HCT116 (cell line): ENCODE measurements at regions not wholly inside any gene's neighbourhood (a gene's known extent, or its start where the extent isn't known, plus 50 kb on each side); places are given as distances from the start of the nearest gene placed in this dataset.

Source experiments
- ATAC-seq: fragments of 200-7000 bp; cut with Tn5 transposase; 2 replicates; pipeline ENCODE4 v1.9.1; 2020; ENCODE audit warnings: mild to moderate bottlenecking, moderate library complexity
- BruUV-seq: library from RNA; stranded (reverse); fragments of 400-500 nt; replicated peaks from 2 replicates; lab custom pipeline; 2021; lab: Mats Ljungman, UMichigan
- CTCF ChIA-PET: fragments of 300-600 bp; sonication (Branson Sonifier 250); formaldehyde crosslinking; loops from one replicate; lab custom pipeline; 2021; ENCODE audit warnings: antibody characterized with exemption; lab: Charles Lee
- POLR2A ChIA-PET: fragments of 300-600, 350-600 bp; sonication (Branson Sonifier 250); formaldehyde crosslinking; loops from one replicate; lab custom pipeline; 2021; ENCODE audit warnings: antibody characterized with exemption; lab: Charles Lee
- RAD21 ChIA-PET, 2 experiments: fragments of 300-600 bp; sonication (Branson Sonifier 250); formaldehyde crosslinking; loops; one replicate each; lab custom pipeline; 2023; ENCODE audit warnings: low total read pairs in 2 of 2; ENCODE audit not compliant: uncharacterized antibody in 2 of 2, unreplicated experiment in 2 of 2, low non-redundant PET in 1 of 2; lab: Charles Lee
- DNase-seq: peaks from one replicate; pipeline ENCODE4 v3.0.0-alpha.2; 2010; ENCODE audit warnings: low read depth, low spot score
- H2AFZ ChIP-seq: fragments of 200-600 bp; shearing (Covaris generic), sonication (generic); 2 replicates; pipeline ENCODE4 v1.6.1; 2017; ENCODE audit warnings: low read depth, mixed run types, mixed read lengths, antibody characterized with exemption, low read length; ENCODE audit not compliant: poor library complexity, severe bottlenecking
- H3K27ac ChIP-seq: 2 replicates; pipeline ENCODE4 v1.5.1; 2012; ENCODE audit warnings: low read depth, low read length
- H3K27me3 ChIP-seq: fragments of 200-600 bp; sonication (generic); 2 replicates; pipeline ENCODE4 v1.6.1; 2016; ENCODE audit warnings: mixed run types, low read length, mixed read lengths; ENCODE audit not compliant: insufficient read depth
- H3K36me3 ChIP-seq, 2 experiments: fragments of 200-500 bp in 1 of 2; fragments of 200-600 bp in 1 of 2; sonication (Bioruptor generic) in 1 of 2; sonication (generic) in 1 of 2; 2 replicates each; pipeline versions ENCODE4 v1.5.1 to v1.6.1; 2014 to 2016; ENCODE audit warnings: low read length in 2 of 2, inconsistent platforms in 1 of 2, mixed read lengths in 1 of 2, mixed run types in 1 of 2; ENCODE audit not compliant: insufficient read depth in 2 of 2, control insufficient read depth in 1 of 2
- H3K4me1 ChIP-seq, 2 experiments: fragments of 200-600 bp in 1 of 2; sonication (generic) in 1 of 2; 2 replicates each; pipeline versions ENCODE4 v1.5.1 to v1.6.1; 2012 to 2017; ENCODE audit warnings: low read length in 2 of 2, inconsistent platforms in 1 of 2, mild to moderate bottlenecking in 1 of 2, mixed read lengths in 1 of 2, mixed run types in 1 of 2, moderate library complexity in 1 of 2; ENCODE audit not compliant: insufficient read depth in 2 of 2, control insufficient read depth in 1 of 2
- H3K4me2 ChIP-seq: fragments of 200-600 bp; sonication (generic); 2 replicates; pipeline ENCODE4 v1.6.1; 2017; ENCODE audit warnings: mixed run types, low read length, mixed read lengths
- H3K4me3 ChIP-seq, 2 experiments: fragments of 200-600 bp in 1 of 2; sonication (generic) in 1 of 2; replicated peaks in 1 of 2; 2 replicates each; pipeline ENCODE4 v1.5.1; 2011 to 2016; ENCODE audit warnings: low read length in 2 of 2, control low read depth in 1 of 2, low read depth in 1 of 2, mild to moderate bottlenecking in 1 of 2, mixed read lengths in 1 of 2, mixed run types in 1 of 2
- H3K79me2 ChIP-seq: fragments of 200-600 bp; sonication (generic); 2 replicates; pipeline ENCODE4 v1.6.1; 2017; ENCODE audit warnings: mild to moderate bottlenecking, mixed run types, low read length, moderate library complexity, mixed read lengths; ENCODE audit not compliant: insufficient read depth
- H3K9ac ChIP-seq: fragments of 200-600 bp; sonication (generic); 2 replicates; pipeline ENCODE4 v1.6.1; 2016; ENCODE audit warnings: low read length, mixed read lengths
- H3K9me2 ChIP-seq: fragments of 200-600 bp; sonication (generic), shearing (Covaris generic); 2 replicates; pipeline ENCODE4 v1.6.1; 2017; ENCODE audit warnings: mixed run types, mild to moderate bottlenecking, moderate library complexity; ENCODE audit not compliant: insufficient read depth
- H3K9me3 ChIP-seq, 2 experiments: fragments of 200-500 bp in 1 of 2; fragments of 200-600 bp in 1 of 2; sonication (Bioruptor generic) in 1 of 2; sonication (generic) in 1 of 2; 2 replicates each; pipeline ENCODE4 v1.6.1; 2014 to 2017; ENCODE audit warnings: low read length in 2 of 2, mixed read lengths in 2 of 2, inconsistent platforms in 1 of 2, low read depth in 1 of 2, mild to moderate bottlenecking in 1 of 2, mixed run types in 1 of 2, moderate library complexity in 1 of 2; ENCODE audit not compliant: control insufficient read depth in 1 of 2, insufficient read depth in 1 of 2
- H4K20me1 ChIP-seq: fragments of 200-600 bp; sonication (generic), shearing (Covaris generic); 2 replicates; pipeline ENCODE4 v1.6.1; 2017; ENCODE audit warnings: mixed run types, mild to moderate bottlenecking, moderate library complexity; ENCODE audit not compliant: insufficient read depth
- ATF3 ChIP-seq: IDR thresholded peaks from 2 replicates; pipeline ENCODE4 v1.6.1; 2012
- CBX3 ChIP-seq: IDR thresholded peaks from 2 replicates; pipeline ENCODE4 v1.6.1; 2012; ENCODE audit warnings: low read depth
- CEBPB ChIP-seq: IDR thresholded peaks from 2 replicates; pipeline ENCODE4 v1.6.1; 2012; ENCODE audit warnings: low read depth
- CTCF ChIP-seq, 3 experiments: fragments of 200-600 bp in 1 of 3; sonication (generic) in 1 of 3; IDR thresholded peaks in 2 of 3; conservative IDR thresholded peaks in 1 of 3; 2 replicates each; pipeline ENCODE4 v1.5.1; 2012 to 2017; ENCODE audit warnings: low read depth in 2 of 3, low read length in 2 of 3, antibody characterized with exemption in 1 of 3, borderline replicate concordance in 1 of 3, control low read depth in 1 of 3, mild to moderate bottlenecking in 1 of 3, mixed read lengths in 1 of 3, mixed run types in 1 of 3, moderate library complexity in 1 of 3; ENCODE audit not compliant: insufficient read depth in 1 of 3
- EGR1 ChIP-seq: IDR thresholded peaks from 2 replicates; pipeline ENCODE4 v1.6.1; 2012; ENCODE audit warnings: low read depth
- ELF1 ChIP-seq: IDR thresholded peaks from 2 replicates; pipeline ENCODE4 v1.6.1; 2012; ENCODE audit warnings: low read depth, borderline replicate concordance
- EZH2 ChIP-seq: fragments of 200-600 bp; sonication (generic); IDR thresholded peaks from 2 replicates; pipeline ENCODE4 v1.6.1; 2017; ENCODE audit warnings: antibody characterized with exemption, mixed run types
- FOSL1 ChIP-seq: IDR thresholded peaks from 2 replicates; pipeline ENCODE4 v1.6.1; 2012; ENCODE audit warnings: low read depth
- JUND ChIP-seq: IDR thresholded peaks from 2 replicates; pipeline ENCODE4 v1.6.1; 2012
- MAX ChIP-seq: IDR thresholded peaks from 2 replicates; pipeline ENCODE4 v1.6.1; 2012
- POLR2A ChIP-seq: IDR thresholded peaks from 2 replicates; pipeline ENCODE4 v1.7.0; 2011; ENCODE audit warnings: borderline replicate concordance; ENCODE audit not compliant: insufficient read depth, insufficient read length; ENCODE audit errors: extremely low read depth
- POLR2AphosphoS5 ChIP-seq: IDR thresholded peaks from 2 replicates; pipeline ENCODE4 v1.6.1; 2011; ENCODE audit warnings: mild to moderate bottlenecking, low read depth, low read length, moderate library complexity
- RAD21 ChIP-seq: IDR thresholded peaks from 2 replicates; pipeline ENCODE4 v1.6.1; 2012; ENCODE audit warnings: low read depth, mild to moderate bottlenecking
- SIN3A ChIP-seq: IDR thresholded peaks from 2 replicates; pipeline ENCODE4 v1.6.1; 2012; ENCODE audit warnings: low read depth
- SRF ChIP-seq: IDR thresholded peaks from 2 replicates; pipeline ENCODE4 v1.6.1; 2012; ENCODE audit warnings: low read depth
- TCF7L2 ChIP-seq: IDR thresholded peaks from 2 replicates; pipeline ENCODE4 v1.7.0; 2011; ENCODE audit warnings: borderline replicate concordance, inconsistent platforms; ENCODE audit not compliant: insufficient read depth, insufficient read length; ENCODE audit errors: extremely low read depth
- YY1 ChIP-seq: IDR thresholded peaks from 2 replicates; pipeline ENCODE4 v1.6.1; 2011; ENCODE audit warnings: low read length, low read depth, moderate library complexity, mild to moderate bottlenecking; ENCODE audit not compliant: insufficient replicate concordance; ENCODE audit errors: extremely low read depth
- ZBTB33 ChIP-seq: IDR thresholded peaks from 2 replicates; pipeline ENCODE4 v1.6.1; 2011; ENCODE audit warnings: mild to moderate bottlenecking, low read length, moderate library complexity; ENCODE audit not compliant: insufficient replicate concordance; ENCODE audit errors: extremely low read depth
- ZFX ChIP-seq: fragments of 450-650 bp; IDR thresholded peaks from 2 replicates; pipeline ENCODE4 v1.6.1; 2017
- ZNF274 ChIP-seq: fragments of 200-500 bp; sonication (Bioruptor generic); IDR thresholded peaks from 2 replicates; pipeline ENCODE4 v1.6.1; 2014; ENCODE audit warnings: mild to moderate bottlenecking, low read depth, low read length, inconsistent platforms
- intact Hi-C: fragments of 100-400 bp; cut with micrococcal nuclease; formaldehyde crosslinking; loops from 2 replicates; pipeline ENCODE4 v1.10.0; 2022

DNA sequence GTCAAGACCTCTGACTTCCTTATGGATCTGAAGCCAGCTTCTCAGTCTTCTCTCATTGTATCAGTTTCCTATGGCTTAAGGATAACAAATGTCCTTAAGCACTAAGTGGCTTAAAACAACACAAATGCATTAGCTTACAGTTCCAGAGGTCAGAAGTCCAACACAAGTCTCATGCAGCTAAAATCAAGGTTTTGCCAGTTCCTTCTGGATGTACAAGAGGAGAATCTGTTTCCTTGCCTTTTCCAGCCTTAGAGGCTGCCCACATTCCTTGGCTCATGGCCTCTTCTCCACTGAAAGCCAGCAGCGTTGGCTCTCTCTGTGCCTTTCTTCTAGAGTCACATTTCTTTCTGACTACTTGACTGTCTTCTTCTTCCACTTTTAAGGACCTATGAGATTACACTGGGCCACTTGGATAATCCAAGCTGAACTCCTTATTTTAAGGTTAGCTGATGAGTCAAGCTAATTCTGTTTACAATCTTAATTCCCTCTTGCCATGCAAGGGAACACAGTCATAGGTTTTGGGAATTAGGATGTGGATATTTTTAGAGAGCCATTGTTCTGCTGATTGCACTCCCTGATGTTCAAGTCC lies 179.0 kb downstream of the BCAS1 start:
- CTCF ChIA-PET = no interaction called here
- no peak for DNase-seq
- H4K20me1 ChIP-seq = no peaks in the 10 kb centered on the region
- H3K9me2 ChIP-seq = no peaks in the 10 kb centered on the region
- TF ChIP-seq EGR1 (no peak), CEBPB (no peak), ATF3 (no peak), FOSL1 (no peak), MAX (no peak), TCF7L2 (no peak), ELF1 (no peak), ZNF274 (no peak), POLR2AphosphoS5 (no peak), ZBTB33 (no peak), POLR2A (no peak), JUND (no peak), CBX3 (no peak), EZH2 (no peak), SRF (no peak), CTCF (IDR thresholded peaks at IDR 0.05 in 2 of 3, conservative IDR thresholded peaks at IDR 0.05 in 1 of 3; ENCODE audit: borderline replicate concordance in 1 of 3, insufficient read depth in 1 of 3, low read depth in 2 of 3, low read length in 2 of 3) (no peak), RAD21 (no peak), YY1 (no peak), ZFX (no peak), SIN3A (no peak)
- ATAC-seq = no peak
- H3K27me3 ChIP-seq = no peaks in the 10 kb centered on the region
- POLR2A ChIA-PET = no interaction called here
- intact Hi-C loops = no loop called here
- no peak overlapping the region for H3K4me3 ChIP-seq
- no peak overlapping the region for H2AFZ ChIP-seq
- no peak overlapping the region for H3K4me2 ChIP-seq
- RAD21 ChIA-PET = no interaction called here
- H3K9me3 ChIP-seq = no peaks in the 10 kb centered on the region
- H3K36me3 ChIP-seq = no peaks in the 10 kb centered on the region
- H3K79me2 ChIP-seq = no peaks in the 10 kb centered on the region
- H3K4me1 ChIP-seq = peaks cover 0 to 14% of the 10 kb centered on the region in 2 experiments; a peak in 1 of 4 replicates
- no peak overlapping the region for H3K9ac ChIP-seq
- BruUV-seq = no TSS peak
- H3K27ac ChIP-seq = no peak overlapping the region
